HL-60 (cell line): ENCODE measurements at regions not wholly inside any gene's neighbourhood (a gene's known extent, or its start where the extent isn't known, plus 50 kb on each side); places are given as distances from the start of the nearest gene placed in this dataset.

Experiments
- POLR2AphosphoS5 ChIP-seq: IDR thresholded peaks from 2 replicates; pipeline ENCODE4 v1.6.1; 2012; ENCODE audit warnings: low read depth
- TF ChIP-seq, protein P1 (sequence below): IDR thresholded peaks from one replicate; pipeline ENCODE4 v1.5.1; 2011; ENCODE audit warnings: low read length, control low read depth, inconsistent platforms; ENCODE audit not compliant: insufficient read depth
- TF ChIP-seq, protein P2 (sequence below): IDR thresholded peaks from 2 replicates; pipeline ENCODE4 v1.6.1; 2012; ENCODE audit warnings: low read depth; ENCODE audit not compliant: insufficient replicate concordance

DNA sequence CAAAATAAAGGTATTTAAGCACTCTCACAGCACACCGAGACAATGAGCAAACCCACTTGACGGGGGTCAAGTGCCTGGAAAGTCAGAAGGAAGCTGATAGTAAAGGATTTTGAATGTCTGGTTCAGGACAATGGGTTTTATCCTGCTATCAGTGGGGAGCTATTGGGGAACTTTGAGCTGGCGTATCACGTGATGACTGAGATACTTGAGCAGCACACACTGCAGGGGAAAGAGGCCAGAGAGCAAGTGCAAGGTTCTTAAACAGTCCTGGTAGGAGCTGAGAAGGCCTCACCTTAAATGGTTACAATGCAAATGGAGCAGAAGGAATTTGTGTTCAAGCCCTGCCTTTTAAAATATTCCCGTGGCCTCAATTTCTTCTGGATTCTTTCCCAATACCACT is 225.3 kb downstream of the LACC1 start:
- TF ChIP-seq, protein P1, sequence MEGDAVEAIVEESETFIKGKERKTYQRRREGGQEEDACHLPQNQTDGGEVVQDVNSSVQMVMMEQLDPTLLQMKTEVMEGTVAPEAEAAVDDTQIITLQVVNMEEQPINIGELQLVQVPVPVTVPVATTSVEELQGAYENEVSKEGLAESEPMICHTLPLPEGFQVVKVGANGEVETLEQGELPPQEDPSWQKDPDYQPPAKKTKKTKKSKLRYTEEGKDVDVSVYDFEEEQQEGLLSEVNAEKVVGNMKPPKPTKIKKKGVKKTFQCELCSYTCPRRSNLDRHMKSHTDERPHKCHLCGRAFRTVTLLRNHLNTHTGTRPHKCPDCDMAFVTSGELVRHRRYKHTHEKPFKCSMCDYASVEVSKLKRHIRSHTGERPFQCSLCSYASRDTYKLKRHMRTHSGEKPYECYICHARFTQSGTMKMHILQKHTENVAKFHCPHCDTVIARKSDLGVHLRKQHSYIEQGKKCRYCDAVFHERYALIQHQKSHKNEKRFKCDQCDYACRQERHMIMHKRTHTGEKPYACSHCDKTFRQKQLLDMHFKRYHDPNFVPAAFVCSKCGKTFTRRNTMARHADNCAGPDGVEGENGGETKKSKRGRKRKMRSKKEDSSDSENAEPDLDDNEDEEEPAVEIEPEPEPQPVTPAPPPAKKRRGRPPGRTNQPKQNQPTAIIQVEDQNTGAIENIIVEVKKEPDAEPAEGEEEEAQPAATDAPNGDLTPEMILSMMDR, result no peak
- TF ChIP-seq, protein P2, sequence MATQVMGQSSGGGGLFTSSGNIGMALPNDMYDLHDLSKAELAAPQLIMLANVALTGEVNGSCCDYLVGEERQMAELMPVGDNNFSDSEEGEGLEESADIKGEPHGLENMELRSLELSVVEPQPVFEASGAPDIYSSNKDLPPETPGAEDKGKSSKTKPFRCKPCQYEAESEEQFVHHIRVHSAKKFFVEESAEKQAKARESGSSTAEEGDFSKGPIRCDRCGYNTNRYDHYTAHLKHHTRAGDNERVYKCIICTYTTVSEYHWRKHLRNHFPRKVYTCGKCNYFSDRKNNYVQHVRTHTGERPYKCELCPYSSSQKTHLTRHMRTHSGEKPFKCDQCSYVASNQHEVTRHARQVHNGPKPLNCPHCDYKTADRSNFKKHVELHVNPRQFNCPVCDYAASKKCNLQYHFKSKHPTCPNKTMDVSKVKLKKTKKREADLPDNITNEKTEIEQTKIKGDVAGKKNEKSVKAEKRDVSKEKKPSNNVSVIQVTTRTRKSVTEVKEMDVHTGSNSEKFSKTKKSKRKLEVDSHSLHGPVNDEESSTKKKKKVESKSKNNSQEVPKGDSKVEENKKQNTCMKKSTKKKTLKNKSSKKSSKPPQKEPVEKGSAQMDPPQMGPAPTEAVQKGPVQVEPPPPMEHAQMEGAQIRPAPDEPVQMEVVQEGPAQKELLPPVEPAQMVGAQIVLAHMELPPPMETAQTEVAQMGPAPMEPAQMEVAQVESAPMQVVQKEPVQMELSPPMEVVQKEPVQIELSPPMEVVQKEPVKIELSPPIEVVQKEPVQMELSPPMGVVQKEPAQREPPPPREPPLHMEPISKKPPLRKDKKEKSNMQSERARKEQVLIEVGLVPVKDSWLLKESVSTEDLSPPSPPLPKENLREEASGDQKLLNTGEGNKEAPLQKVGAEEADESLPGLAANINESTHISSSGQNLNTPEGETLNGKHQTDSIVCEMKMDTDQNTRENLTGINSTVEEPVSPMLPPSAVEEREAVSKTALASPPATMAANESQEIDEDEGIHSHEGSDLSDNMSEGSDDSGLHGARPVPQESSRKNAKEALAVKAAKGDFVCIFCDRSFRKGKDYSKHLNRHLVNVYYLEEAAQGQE, result no peak
- TF ChIP-seq POLR2AphosphoS5, result no peak
